ENCODE measurements at regions not wholly inside any gene's neighbourhood (a gene's known extent, or its start where the extent isn't known, plus 50 kb on each side); places are given as distances from the start of the nearest gene placed in this dataset.

- no peak for TF ChIP-seq YY1 (IDR thresholded peaks at IDR 0.05; ENCODE audit: low read depth)
- no peak for TF ChIP-seq FOXM1 (IDR thresholded peaks at IDR 0.05; ENCODE audit: borderline replicate concordance, low read depth)
- no peak for TF ChIP-seq TEAD4 (IDR thresholded peaks at IDR 0.05)
- TF ChIP-seq EGR1 (IDR thresholded peaks at IDR 0.05): no peak
- TF ChIP-seq ZBTB7A (IDR thresholded peaks at IDR 0.05; ENCODE audit: low read depth): no peak
- no peak for TF ChIP-seq EP300 (IDR thresholded peaks at IDR 0.05; ENCODE audit: borderline replicate concordance)
- TF ChIP-seq CREB1 (IDR thresholded peaks at IDR 0.05; ENCODE audit: low read depth): no peak
- no peak for TF ChIP-seq MAX (IDR thresholded peaks at IDR 0.05)
- no peak for TF ChIP-seq RAD21 (IDR thresholded peaks at IDR 0.05; ENCODE audit: low read depth)
- TF ChIP-seq TCF12 (IDR thresholded peaks at IDR 0.05; ENCODE audit: low read depth): no peak
- TF ChIP-seq NFIC (IDR thresholded peaks at IDR 0.05): no peak
- no peak for TF ChIP-seq REST (IDR thresholded peaks at IDR 0.05; ENCODE audit: low read depth)
- TF ChIP-seq CEBPB (IDR thresholded peaks at IDR 0.05): no peak
- no peak for TF ChIP-seq TAF1 (IDR thresholded peaks at IDR 0.05; ENCODE audit: low read depth)
- no peak for TF ChIP-seq USF1 (IDR thresholded peaks at IDR 0.05)
Measured at GRCh38 chr3:110243081-110243480, 828.5 kb upstream of the NECTIN3 start.

GRCh38 chr3:110246796-110247376 lies 824.7 kb upstream of the NECTIN3 start:
- TF ChIP-seq MAX (IDR thresholded peaks at IDR 0.05): no peak
- no peak for TF ChIP-seq CREB1 (IDR thresholded peaks at IDR 0.05; ENCODE audit: low read depth)
- no peak for TF ChIP-seq TCF12 (IDR thresholded peaks at IDR 0.05; ENCODE audit: low read depth)
- TF ChIP-seq USF1 (IDR thresholded peaks at IDR 0.05): no peak
- no peak for TF ChIP-seq EGR1 (IDR thresholded peaks at IDR 0.05)
- TF ChIP-seq REST (IDR thresholded peaks at IDR 0.05; ENCODE audit: low read depth): no peak
- TF ChIP-seq RAD21 (IDR thresholded peaks at IDR 0.05; ENCODE audit: low read depth): no peak
- no peak for TF ChIP-seq FOXM1 (IDR thresholded peaks at IDR 0.05; ENCODE audit: borderline replicate concordance, low read depth)
- no peak for TF ChIP-seq EP300 (IDR thresholded peaks at IDR 0.05; ENCODE audit: borderline replicate concordance)
- TF ChIP-seq NFIC (IDR thresholded peaks at IDR 0.05): no peak
- no peak for TF ChIP-seq CEBPB (IDR thresholded peaks at IDR 0.05)
- no peak for TF ChIP-seq YY1 (IDR thresholded peaks at IDR 0.05; ENCODE audit: low read depth)
- TF ChIP-seq ZBTB7A (IDR thresholded peaks at IDR 0.05; ENCODE audit: low read depth): no peak
- TF ChIP-seq TAF1 (IDR thresholded peaks at IDR 0.05; ENCODE audit: low read depth): no peak
- TF ChIP-seq TEAD4 (IDR thresholded peaks at IDR 0.05): no peak

GRCh38 chr3:110248666-110249065 lies 823.0 kb upstream of the NECTIN3 start:
- no peak for TF ChIP-seq ZBTB7A (IDR thresholded peaks at IDR 0.05; ENCODE audit: low read depth)
- no peak for TF ChIP-seq FOXM1 (IDR thresholded peaks at IDR 0.05; ENCODE audit: borderline replicate concordance, low read depth)
- no peak for TF ChIP-seq CREB1 (IDR thresholded peaks at IDR 0.05; ENCODE audit: low read depth)
- TF ChIP-seq MAX (IDR thresholded peaks at IDR 0.05): no peak
- no peak for TF ChIP-seq TAF1 (IDR thresholded peaks at IDR 0.05; ENCODE audit: low read depth)
- TF ChIP-seq EGR1 (IDR thresholded peaks at IDR 0.05): no peak
- no peak for TF ChIP-seq RAD21 (IDR thresholded peaks at IDR 0.05; ENCODE audit: low read depth)
- TF ChIP-seq TEAD4 (IDR thresholded peaks at IDR 0.05): no peak

GRCh38 chr3:110253794-110254193 lies 817.8 kb upstream of the NECTIN3 start:
- TF ChIP-seq MAX (IDR thresholded peaks at IDR 0.05) (no peak), RAD21 (IDR thresholded peaks at IDR 0.05; ENCODE audit: low read depth) (no peak), YY1 (IDR thresholded peaks at IDR 0.05; ENCODE audit: low read depth) (no peak), USF1 (IDR thresholded peaks at IDR 0.05) (no peak), ZBTB7A (IDR thresholded peaks at IDR 0.05; ENCODE audit: low read depth) (no peak), TCF12 (IDR thresholded peaks at IDR 0.05; ENCODE audit: low read depth) (no peak), TEAD4 (IDR thresholded peaks at IDR 0.05) (no peak), CREB1 (IDR thresholded peaks at IDR 0.05; ENCODE audit: low read depth) (no peak), FOXM1 (IDR thresholded peaks at IDR 0.05; ENCODE audit: borderline replicate concordance, low read depth) (no peak), REST (IDR thresholded peaks at IDR 0.05; ENCODE audit: low read depth) (no peak), NFIC (IDR thresholded peaks at IDR 0.05) (no peak)

Data from Ishikawa (cell line).